ENCODE measurements at regions not wholly inside any gene's neighbourhood (a gene's known extent, or its start where the extent isn't known, plus 50 kb on each side); places are given as distances from the start of the nearest gene placed in this dataset.

- TF ChIP-seq ARID4B (CRISPR knock-in tag; IDR thresholded peaks at IDR 0.05; ENCODE audit: borderline replicate concordance), result no peak
- no peak for TF ChIP-seq ZNF138 (CRISPR knock-in tag; conservative IDR thresholded peaks at IDR 0.05)
- TF ChIP-seq PRRX2 (CRISPR knock-in tag; IDR thresholded peaks at IDR 0.05), result no peak
- TF ChIP-seq, protein P1, sequence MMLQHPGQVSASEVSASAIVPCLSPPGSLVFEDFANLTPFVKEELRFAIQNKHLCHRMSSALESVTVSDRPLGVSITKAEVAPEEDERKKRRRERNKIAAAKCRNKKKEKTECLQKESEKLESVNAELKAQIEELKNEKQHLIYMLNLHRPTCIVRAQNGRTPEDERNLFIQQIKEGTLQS (CRISPR knock-in tag; conservative IDR thresholded peaks at IDR 0.05), result no peak
Measured at GRCh38 chr10:105988848-105989247, 1175.7 kb downstream of the SORCS1 start (continued).

DNA sequence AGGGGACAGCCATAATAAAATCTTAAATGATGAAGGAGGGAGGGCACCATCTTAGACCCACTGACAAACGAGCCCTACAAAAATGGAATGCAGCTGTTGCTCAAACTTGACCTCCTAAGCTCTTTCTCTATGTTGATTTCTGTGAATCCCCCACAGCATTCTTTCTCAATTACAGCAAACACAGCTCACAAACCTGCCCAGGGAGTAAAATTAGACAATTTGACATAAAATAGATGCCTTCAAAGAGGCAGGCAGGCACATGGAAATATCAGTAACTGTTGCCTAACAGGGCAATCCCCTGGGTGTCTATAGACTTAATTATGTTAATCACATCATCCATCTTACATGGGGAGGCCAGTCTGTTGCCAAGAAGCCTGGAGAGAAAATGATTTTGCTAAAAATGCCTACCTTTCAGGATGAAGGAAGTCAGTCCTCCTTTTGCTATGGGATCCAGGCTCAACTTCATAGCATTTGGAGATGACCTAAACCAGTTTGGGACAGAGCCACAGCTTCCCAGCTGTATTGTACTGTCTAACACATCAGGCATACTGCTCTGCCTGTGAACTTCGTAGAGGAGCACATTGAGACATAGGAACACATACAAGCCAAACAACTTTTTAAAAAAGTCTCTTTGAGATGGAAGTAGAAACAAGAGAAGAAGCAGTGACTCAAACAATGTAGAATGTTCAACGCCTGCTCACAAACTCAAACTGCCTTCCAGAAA is 1177.4 kb downstream of the SORCS1 start:
- Mint-ChIP-seq H3K27ac (no peak overlapping the region), H3K9me3 (no peaks in the 10 kb centered on the region), H3K36me3 (no peaks in the 10 kb centered on the region), H3K4me1 (peaks cover 4% of the 10 kb centered on the region; the same call in 1 of the 2 replicates), H3K27me3 (ENCODE audit: low read depth) (no peaks in the 10 kb centered on the region), H3K4me3 (no peak overlapping the region)
- no peak for DNase-seq (ENCODE audit: low spot score)
- no peak for ATAC-seq
- ChIA-PET POLR2A (no interaction called here), CTCF (interaction anchor here (4.1 kb wide), 1 partner anchor 13 kb away, joined by 21 read pairs; no protein-coding TSS in a partner anchor)
- TF ChIP-seq, protein P2, sequence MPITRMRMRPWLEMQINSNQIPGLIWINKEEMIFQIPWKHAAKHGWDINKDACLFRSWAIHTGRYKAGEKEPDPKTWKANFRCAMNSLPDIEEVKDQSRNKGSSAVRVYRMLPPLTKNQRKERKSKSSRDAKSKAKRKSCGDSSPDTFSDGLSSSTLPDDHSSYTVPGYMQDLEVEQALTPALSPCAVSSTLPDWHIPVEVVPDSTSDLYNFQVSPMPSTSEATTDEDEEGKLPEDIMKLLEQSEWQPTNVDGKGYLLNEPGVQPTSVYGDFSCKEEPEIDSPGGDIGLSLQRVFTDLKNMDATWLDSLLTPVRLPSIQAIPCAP (CRISPR knock-in tag; IDR thresholded peaks at IDR 0.05), result no peak
- TF ChIP-seq OVOL2 (CRISPR knock-in tag; IDR thresholded peaks at IDR 0.05; ENCODE audit: borderline replicate concordance) (no peak), NR2C2 (CRISPR knock-in tag; IDR thresholded peaks at IDR 0.05) (no peak), KAT7 (CRISPR knock-in tag; IDR thresholded peaks at IDR 0.05; ENCODE audit: borderline replicate concordance) (no peak), ATF1 (CRISPR knock-in tag; IDR thresholded peaks at IDR 0.05) (no peak), ZBTB21 (CRISPR knock-in tag; IDR thresholded peaks at IDR 0.05; ENCODE audit: borderline replicate concordance) (no peak), TEAD4 (CRISPR knock-in tag; IDR thresholded peaks at IDR 0.05) (no peak), ZNF532 (CRISPR knock-in tag; IDR thresholded peaks at IDR 0.05; ENCODE audit: borderline replicate concordance) (no peak), ZNF317 (CRISPR knock-in tag; IDR thresholded peaks at IDR 0.05; ENCODE audit: borderline replicate concordance, low read depth) (no peak), SOX15 (CRISPR knock-in tag; IDR thresholded peaks at IDR 0.05) (no peak), RELA (CRISPR knock-in tag; IDR thresholded peaks at IDR 0.05; ENCODE audit: borderline replicate concordance) (no peak), ZNF416 (CRISPR knock-in tag; IDR thresholded peaks at IDR 0.05) (no peak), HMGA2 (CRISPR knock-in tag; IDR thresholded peaks at IDR 0.05) (no peak), MYBL2 (CRISPR knock-in tag; IDR thresholded peaks at IDR 0.05) (no peak)
- TF ChIP-seq, protein P3, sequence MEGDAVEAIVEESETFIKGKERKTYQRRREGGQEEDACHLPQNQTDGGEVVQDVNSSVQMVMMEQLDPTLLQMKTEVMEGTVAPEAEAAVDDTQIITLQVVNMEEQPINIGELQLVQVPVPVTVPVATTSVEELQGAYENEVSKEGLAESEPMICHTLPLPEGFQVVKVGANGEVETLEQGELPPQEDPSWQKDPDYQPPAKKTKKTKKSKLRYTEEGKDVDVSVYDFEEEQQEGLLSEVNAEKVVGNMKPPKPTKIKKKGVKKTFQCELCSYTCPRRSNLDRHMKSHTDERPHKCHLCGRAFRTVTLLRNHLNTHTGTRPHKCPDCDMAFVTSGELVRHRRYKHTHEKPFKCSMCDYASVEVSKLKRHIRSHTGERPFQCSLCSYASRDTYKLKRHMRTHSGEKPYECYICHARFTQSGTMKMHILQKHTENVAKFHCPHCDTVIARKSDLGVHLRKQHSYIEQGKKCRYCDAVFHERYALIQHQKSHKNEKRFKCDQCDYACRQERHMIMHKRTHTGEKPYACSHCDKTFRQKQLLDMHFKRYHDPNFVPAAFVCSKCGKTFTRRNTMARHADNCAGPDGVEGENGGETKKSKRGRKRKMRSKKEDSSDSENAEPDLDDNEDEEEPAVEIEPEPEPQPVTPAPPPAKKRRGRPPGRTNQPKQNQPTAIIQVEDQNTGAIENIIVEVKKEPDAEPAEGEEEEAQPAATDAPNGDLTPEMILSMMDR (IDR thresholded peaks at IDR 0.05), result no peak
- TF ChIP-seq, protein P4, sequence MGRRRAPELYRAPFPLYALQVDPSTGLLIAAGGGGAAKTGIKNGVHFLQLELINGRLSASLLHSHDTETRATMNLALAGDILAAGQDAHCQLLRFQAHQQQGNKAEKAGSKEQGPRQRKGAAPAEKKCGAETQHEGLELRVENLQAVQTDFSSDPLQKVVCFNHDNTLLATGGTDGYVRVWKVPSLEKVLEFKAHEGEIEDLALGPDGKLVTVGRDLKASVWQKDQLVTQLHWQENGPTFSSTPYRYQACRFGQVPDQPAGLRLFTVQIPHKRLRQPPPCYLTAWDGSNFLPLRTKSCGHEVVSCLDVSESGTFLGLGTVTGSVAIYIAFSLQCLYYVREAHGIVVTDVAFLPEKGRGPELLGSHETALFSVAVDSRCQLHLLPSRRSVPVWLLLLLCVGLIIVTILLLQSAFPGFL (CRISPR knock-in tag; IDR thresholded peaks at IDR 0.05; ENCODE audit: borderline replicate concordance), result no peak
